ENCODE measurements at regions not wholly inside any gene's neighbourhood (a gene's known extent, or its start where the extent isn't known, plus 50 kb on each side); places are given as distances from the start of the nearest gene placed in this dataset.
A peak's percentile ranks its signal among the peaks of the same experiment; 100 is the strongest.

GRCh38 chr1:79355090-79355489 is 348.6 kb upstream of the ADGRL4 start:
- Histone ChIP-seq H3K4me3 (ENCODE audit: extremely low read depth in 1 of 4, insufficient read depth in 2 of 4, low read depth in 3 of 4, low read length in 4 of 4) (no peak overlapping the region), H4K8ac (ENCODE audit: extremely low read depth, insufficient read depth, low read length) (no peak overlapping the region), H3K4me2 (ENCODE audit: insufficient read depth in 1 of 2, low read depth in 2 of 2, low read length in 2 of 2) (no peak overlapping the region), H3K14ac (ENCODE audit: insufficient read length) (no peak overlapping the region), H3K9me3 (ENCODE audit: insufficient read depth in 2 of 2, low read depth in 1 of 2, low read length in 1 of 2) (no peaks in the 10 kb centered on the region), H3K4me1 (replicated peaks in 1 of 4; ENCODE audit: control insufficient read depth in 3 of 4, insufficient read depth in 4 of 4, low read length in 3 of 4) (no peaks in the 10 kb centered on the region), H3K18ac (ENCODE audit: extremely low read depth, low read length) (no peak overlapping the region), H3K27ac (ENCODE audit: low read depth, low read length) (no peak overlapping the region), H3K23me2 (ENCODE audit: low read depth, low read length) (no peaks in the 10 kb centered on the region), H2BK15ac (ENCODE audit: low read length) (no peak overlapping the region), H2BK5ac (ENCODE audit: low read depth, low read length) (no peak overlapping the region), H3K56ac (replicated peaks; ENCODE audit: insufficient read length, low read depth, low read length) (no peak overlapping the region), H3K23ac (ENCODE audit: insufficient read length) (no peak overlapping the region), H3K27me3 (replicated peaks in 1 of 4; ENCODE audit: control insufficient read depth in 3 of 4, extremely low read depth in 1 of 4, insufficient read depth in 3 of 4, low read length in 3 of 4) (no peaks in the 10 kb centered on the region; a peak in 1 of 7 replicates), H2AFZ (ENCODE audit: low read length) (peak overlapping the region; percentile 18; the same call in 1 of the 2 replicates), H4K5ac (ENCODE audit: insufficient read length, low read depth, low read length) (no peak overlapping the region), H4K91ac (replicated peaks; ENCODE audit: insufficient read length, low read length) (no peak overlapping the region), H4K20me1 (replicated peaks in 1 of 2; ENCODE audit: control insufficient read depth in 1 of 2, insufficient read depth in 2 of 2, low read length in 2 of 2) (no peaks in the 10 kb centered on the region), H2AK5ac (ENCODE audit: low read depth, low read length) (no peak overlapping the region), H3K4ac (replicated peaks; ENCODE audit: insufficient read length, low read depth, low read length) (no peak overlapping the region), H2BK20ac (ENCODE audit: low read length) (no peak overlapping the region), H3K79me1 (ENCODE audit: low read depth, low read length) (no peaks in the 10 kb centered on the region), H2BK12ac (ENCODE audit: low read depth, low read length) (no peak overlapping the region), H3K79me2 (ENCODE audit: control insufficient read depth in 1 of 2, insufficient read depth in 2 of 2, low read length in 2 of 2) (no peaks in the 10 kb centered on the region), H3K36me3 (ENCODE audit: control insufficient read depth in 2 of 4, insufficient read depth in 4 of 4, low read length in 3 of 4) (no peaks in the 10 kb centered on the region), H3K9ac (replicated peaks in 1 of 4; ENCODE audit: extremely low read depth in 1 of 4, low read depth in 3 of 4, low read length in 3 of 4) (no peak overlapping the region), H2BK120ac (replicated peaks; ENCODE audit: low read depth, low read length) (no peak overlapping the region)
- TF ChIP-seq YY1 (IDR thresholded peaks at IDR 0.05; ENCODE audit: low read depth, low read length) (no peak), KDM4A (IDR thresholded peaks at IDR 0.05; ENCODE audit: low read depth, low read length, severe bottlenecking) (no peak), CBX8 (IDR thresholded peaks at IDR 0.05; ENCODE audit: borderline replicate concordance, low read depth, low read length) (no peak), USF2 (IDR thresholded peaks at IDR 0.05; ENCODE audit: low read length) (no peak), POLR2AphosphoS5 (IDR thresholded peaks at IDR 0.05; ENCODE audit: low read depth, low read length) (no peak), EZH2 (IDR thresholded peaks at IDR 0.05; ENCODE audit: low read depth, low read length, severe bottlenecking) (no peak), KDM1A (IDR thresholded peaks at IDR 0.05; ENCODE audit: borderline replicate concordance, low read length) (no peak)
- DNase-seq (ENCODE audit: low read depth in 1 of 2, low spot score in 2 of 2) = no peak
- no peak for FAIRE-seq
- CTCF ChIA-PET (ENCODE audit: partially characterized antibody) = interaction anchor here (0.6 to 2.8 kb wide), 6 partner anchors 16 to 419 kb away, joined by 3 to 19 read pairs (median 4); no protein-coding TSS in a partner anchor
- POLR2A ChIA-PET (ENCODE audit: partially characterized antibody) = no interaction called here
- WGBS, 2 experiments (ENCODE audit: extremely low coverage in 1 of 2, insufficient coverage in 1 of 2, insufficient read length in 1 of 2, insufficient replicate concordance in 2 of 2, low coverage in 1 of 2, low lambda C conversion rate in 2 of 2, missing lambda C conversion rate in 1 of 2) = 91% methylated on average over 4 of the region's 4 CpGs; no CpG with 5 or more reads in 1 of the 2 experiments

All from H1 (cell line).